Natural killer cell (primary cell): ENCODE measurements at regions not wholly inside any gene's neighbourhood (a gene's known extent, or its start where the extent isn't known, plus 50 kb on each side); places are given as distances from the start of the nearest gene placed in this dataset.

Experiments used
- ATAC-seq, 3 donors: fragments of 150-1000 bp in 2 of 3; fragments of 200-7000 bp in 1 of 3; cut with Tn5 transposase; 1 replicate in 1 of 3; 2 replicates in 2 of 3; pipeline ENCODE4 v1.10.0; 2021; ENCODE audit warnings: mild to moderate bottlenecking in 2 of 3, moderate library complexity in 2 of 3
- DNase-seq, 2 donors: peaks; one replicate each; pipeline versions ENCODE4 v3.0.0 to v3.0.0-alpha.2; 2013 to 2021; ENCODE audit warnings: mixed read lengths in 1 of 2
- H3K27ac ChIP-seq: one replicate; pipeline ENCODE4 v1.5.1; 2013; ENCODE audit warnings: mild to moderate bottlenecking, low read length
- H3K27me3 ChIP-seq: one replicate; pipeline ENCODE4 v1.6.1; 2013; ENCODE audit warnings: low read length; ENCODE audit not compliant: control insufficient read depth, insufficient read depth
- H3K36me3 ChIP-seq: one replicate; pipeline ENCODE4 v1.6.1; 2013; ENCODE audit warnings: low read length; ENCODE audit not compliant: control insufficient read depth, insufficient read depth
- H3K4me1 ChIP-seq: one replicate; pipeline ENCODE4 v1.6.1; 2013; ENCODE audit warnings: low read length; ENCODE audit not compliant: control insufficient read depth, insufficient read depth
- H3K4me3 ChIP-seq: one replicate; pipeline ENCODE4 v1.5.1; 2013; ENCODE audit warnings: low read length
- H3K9me3 ChIP-seq: one replicate; pipeline ENCODE4 v1.6.1; 2013; ENCODE audit warnings: low read length; ENCODE audit not compliant: control insufficient read depth, insufficient read depth
- H3K27ac Mint-ChIP-seq, 2 donors: one replicate each; pipeline ENCODE4 v1.8.0; 2022; ENCODE audit warnings: mild to moderate bottlenecking in 2 of 2, mixed read lengths in 2 of 2, moderate library complexity in 1 of 2
- H3K27me3 Mint-ChIP-seq, 2 donors: one replicate each; pipeline ENCODE4 v1.8.0; 2022; ENCODE audit warnings: low read depth in 2 of 2, mixed read lengths in 2 of 2
- H3K36me3 Mint-ChIP-seq: one replicate; pipeline ENCODE4 v1.8.0; 2022; ENCODE audit warnings: mixed read lengths
- H3K4me1 Mint-ChIP-seq, 2 donors: one replicate each; pipeline ENCODE4 v1.8.0; 2022; ENCODE audit warnings: mixed read lengths in 2 of 2
- H3K4me3 Mint-ChIP-seq: one replicate; pipeline ENCODE4 v1.8.0; 2022; ENCODE audit warnings: mild to moderate bottlenecking, moderate library complexity, mixed read lengths
- H3K9me3 Mint-ChIP-seq, 2 donors: one replicate each; pipeline ENCODE4 v1.8.0; 2022; ENCODE audit warnings: mixed read lengths in 2 of 2
- WGBS: methylation state at CpG from one replicate; pipeline ENCODE4 v1.1.7; 2013; ENCODE audit warnings: missing lambda C conversion rate; ENCODE audit not compliant: insufficient coverage; 5-methylcytosine and 5-hydroxymethylcytosine counted together
- intact Hi-C: fragments of 100-400 bp; cut with micrococcal nuclease; formaldehyde crosslinking; loops from one replicate; pipeline ENCODE4 v1.14.2; 2022
- TF ChIP-seq, protein P1 (sequence below): fragments of 200-600 bp; IDR thresholded peaks from one replicate; pipeline ENCODE4 v1.8.0; 2022; ENCODE audit warnings: antibody characterized with exemption

DNA sequence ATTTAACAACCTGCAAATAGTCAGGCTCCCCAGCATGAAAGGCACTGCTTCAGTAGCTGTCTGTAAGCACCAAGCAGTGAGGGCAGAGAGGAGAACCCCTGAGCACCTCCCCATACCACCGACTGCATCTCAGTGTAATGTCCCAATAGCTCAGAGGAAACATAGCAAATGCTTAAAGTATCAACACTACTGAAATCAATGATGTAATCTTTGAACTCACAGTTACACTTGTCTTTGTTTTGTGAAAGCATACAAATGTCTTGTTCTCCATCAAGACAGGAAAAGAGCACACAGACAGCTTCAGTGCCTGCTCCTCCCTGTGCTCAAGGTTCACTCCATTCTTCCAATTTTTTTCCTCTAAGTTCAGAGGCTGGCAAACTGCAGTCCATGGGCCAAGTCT, 94.7 kb downstream of the IRS2 start:
- 86% methylated on average over 1 of the region's 1 CpG for whole genome bisulfite sequencing
- Mint-ChIP-seq H3K9me3 (no peaks in the 10 kb centered on the region), H3K27me3 (peaks cover 13 to 46% of the 10 kb centered on the region in 2 donors), H3K4me3 (no peak overlapping the region), H3K36me3 (no peaks in the 10 kb centered on the region), H3K27ac (no peak overlapping the region), H3K4me1 (no peaks in the 10 kb centered on the region)
- H3K4me3 ChIP-seq = no peak overlapping the region
- no peak for ATAC-seq
- no peaks in the 10 kb centered on the region for H3K36me3 ChIP-seq
- intact Hi-C loops = no loop called here
- H3K4me1 ChIP-seq = no peaks in the 10 kb centered on the region
- TF ChIP-seq, protein P1, sequence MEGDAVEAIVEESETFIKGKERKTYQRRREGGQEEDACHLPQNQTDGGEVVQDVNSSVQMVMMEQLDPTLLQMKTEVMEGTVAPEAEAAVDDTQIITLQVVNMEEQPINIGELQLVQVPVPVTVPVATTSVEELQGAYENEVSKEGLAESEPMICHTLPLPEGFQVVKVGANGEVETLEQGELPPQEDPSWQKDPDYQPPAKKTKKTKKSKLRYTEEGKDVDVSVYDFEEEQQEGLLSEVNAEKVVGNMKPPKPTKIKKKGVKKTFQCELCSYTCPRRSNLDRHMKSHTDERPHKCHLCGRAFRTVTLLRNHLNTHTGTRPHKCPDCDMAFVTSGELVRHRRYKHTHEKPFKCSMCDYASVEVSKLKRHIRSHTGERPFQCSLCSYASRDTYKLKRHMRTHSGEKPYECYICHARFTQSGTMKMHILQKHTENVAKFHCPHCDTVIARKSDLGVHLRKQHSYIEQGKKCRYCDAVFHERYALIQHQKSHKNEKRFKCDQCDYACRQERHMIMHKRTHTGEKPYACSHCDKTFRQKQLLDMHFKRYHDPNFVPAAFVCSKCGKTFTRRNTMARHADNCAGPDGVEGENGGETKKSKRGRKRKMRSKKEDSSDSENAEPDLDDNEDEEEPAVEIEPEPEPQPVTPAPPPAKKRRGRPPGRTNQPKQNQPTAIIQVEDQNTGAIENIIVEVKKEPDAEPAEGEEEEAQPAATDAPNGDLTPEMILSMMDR = no peak
- no peak overlapping the region for H3K27ac ChIP-seq
- no peak for DNase-seq
- H3K27me3 ChIP-seq = no peaks in the 10 kb centered on the region
- H3K9me3 ChIP-seq = no peaks in the 10 kb centered on the region

DNA sequence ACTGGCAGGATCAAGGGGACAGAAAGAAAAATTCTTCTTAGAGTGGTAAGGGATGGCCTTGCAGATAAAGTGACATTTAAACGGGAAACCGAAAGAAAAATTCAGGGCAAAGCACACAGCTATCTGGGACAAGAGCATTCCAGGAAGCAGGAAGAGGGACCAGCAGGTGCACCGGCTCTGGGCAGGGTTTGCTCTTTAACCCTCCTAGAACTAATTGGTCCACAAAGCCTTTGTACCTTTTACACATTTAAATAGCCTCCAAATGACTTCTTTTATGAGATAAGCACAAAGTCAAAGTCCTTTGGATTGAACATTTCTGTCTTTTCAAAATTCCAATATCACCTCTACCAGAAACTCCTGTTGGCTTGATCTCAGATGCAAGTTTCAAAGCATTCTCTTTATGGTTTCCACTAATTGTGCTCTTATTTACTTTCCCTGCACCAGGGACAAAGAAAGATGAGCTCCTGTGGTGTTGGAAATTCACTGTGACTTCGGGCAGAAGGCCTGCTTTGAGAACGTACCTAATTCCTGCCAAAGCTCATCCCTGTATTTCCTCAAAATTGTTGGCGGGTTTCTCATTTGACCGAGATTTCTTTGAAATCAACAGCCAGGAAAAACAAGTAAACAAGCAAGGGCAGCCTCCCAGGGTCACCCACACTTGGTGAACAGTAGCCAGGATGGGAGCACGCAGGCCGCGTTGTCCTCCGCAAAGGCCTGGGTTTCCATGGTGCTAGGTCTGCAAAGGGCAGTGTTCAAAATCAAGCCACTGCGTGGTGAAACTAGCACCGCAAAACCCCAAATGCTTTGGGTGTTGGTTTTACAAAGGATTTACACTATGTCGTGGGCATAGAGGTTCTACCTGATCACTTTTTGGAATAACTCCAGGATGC, 98.6 kb downstream of the IRS2 start:
- WGBS = 90% methylated on average over 14 of the region's 14 CpGs
- Histone ChIP-seq H3K4me3 (no peak overlapping the region), H3K36me3 (no peaks in the 10 kb centered on the region), H3K27me3 (no peaks in the 10 kb centered on the region), H3K4me1 (no peaks in the 10 kb centered on the region), H3K27ac (no peak overlapping the region), H3K9me3 (no peaks in the 10 kb centered on the region)
- no peak for DNase-seq
- H3K27ac Mint-ChIP-seq = no peak overlapping the region
- TF ChIP-seq, protein P1 = no peak
- peaks cover 14 to 41% of the 10 kb centered on the region in 2 donors for H3K27me3 Mint-ChIP-seq
- no peaks in the 10 kb centered on the region for H3K4me1 Mint-ChIP-seq
- no peaks in the 10 kb centered on the region for H3K36me3 Mint-ChIP-seq
- intact Hi-C loops = no loop called here
- no peak for ATAC-seq
- no peak overlapping the region for H3K4me3 Mint-ChIP-seq
- H3K9me3 Mint-ChIP-seq = no peaks in the 10 kb centered on the region

DNA sequence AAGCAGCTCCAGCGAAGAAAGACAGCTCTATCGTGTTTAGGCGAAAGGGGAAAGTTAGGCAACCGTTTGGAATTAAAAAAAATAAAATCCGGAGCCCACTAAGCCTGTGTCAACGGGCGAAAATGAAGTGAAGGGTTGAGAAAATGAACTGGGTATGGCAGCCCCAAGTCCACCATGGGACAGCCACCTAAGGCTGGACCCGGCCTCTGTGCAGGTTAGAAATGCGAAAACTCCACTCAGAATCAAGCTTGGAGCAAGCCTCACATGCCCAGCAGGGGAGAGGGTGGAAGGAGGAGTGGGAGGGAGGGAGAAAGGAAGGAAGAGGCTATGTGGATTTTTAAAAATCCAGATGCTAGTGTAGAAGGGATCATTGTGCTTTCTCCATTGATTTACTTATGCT, 101.2 kb downstream of the IRS2 start:
- no peak overlapping the region for H3K4me3 ChIP-seq
- DNase-seq (no peak), ATAC-seq (no peak)
- Mint-ChIP-seq H3K27ac (no peak overlapping the region), H3K36me3 (no peaks in the 10 kb centered on the region), H3K4me3 (no peak overlapping the region), H3K27me3 (peaks cover 22 to 44% of the 10 kb centered on the region in 2 donors), H3K4me1 (no peaks in the 10 kb centered on the region), H3K9me3 (no peaks in the 10 kb centered on the region)
- H3K36me3 ChIP-seq = no peaks in the 10 kb centered on the region
- H3K4me1 ChIP-seq = no peaks in the 10 kb centered on the region
- intact Hi-C loops = no loop called here
- 88% methylated on average over 9 of the region's 9 CpGs for WGBS
- no peaks in the 10 kb centered on the region for H3K27me3 ChIP-seq
- TF ChIP-seq, protein P1 = no peak
- no peaks in the 10 kb centered on the region for H3K9me3 ChIP-seq
- H3K27ac ChIP-seq = no peak overlapping the region

GRCh38 chr13:109684824-109685202, 101.6 kb downstream of the IRS2 start:
- Mint-ChIP-seq H3K27ac (no peak overlapping the region), H3K27me3 (peaks cover 26 to 45% of the 10 kb centered on the region in 2 donors), H3K9me3 (no peaks in the 10 kb centered on the region), H3K4me1 (no peaks in the 10 kb centered on the region), H3K36me3 (no peaks in the 10 kb centered on the region), H3K4me3 (no peak overlapping the region)
- 89% methylated on average over 9 of the region's 9 CpGs for WGBS
- H3K27me3 ChIP-seq = no peaks in the 10 kb centered on the region
- intact Hi-C loops = no loop called here
- no peaks in the 10 kb centered on the region for H3K36me3 ChIP-seq
- no peak overlapping the region for H3K27ac ChIP-seq
- ATAC-seq (no peak), DNase-seq (no peak)
- TF ChIP-seq, protein P1 = no peak
- no peaks in the 10 kb centered on the region for H3K4me1 ChIP-seq
- no peak overlapping the region for H3K4me3 ChIP-seq
- H3K9me3 ChIP-seq = no peaks in the 10 kb centered on the region
